PFSK-1 (cell line): ENCODE measurements at regions not wholly inside any gene's neighbourhood (a gene's known extent, or its start where the extent isn't known, plus 50 kb on each side); places are given as distances from the start of the nearest gene placed in this dataset.

Experiments used
- FOXP2 ChIP-seq: optimal IDR thresholded peaks from 2 replicates; pipeline ENCODE3; 2011; ENCODE audit warnings: borderline replicate concordance, control low read depth, inconsistent platforms; ENCODE audit not compliant: insufficient read depth; ENCODE audit errors: extremely low read length, extremely low read depth
- POLR2AphosphoS5 ChIP-seq: IDR thresholded peaks from 2 replicates; pipeline ENCODE4 v1.6.1; 2012; ENCODE audit warnings: low read depth, mild to moderate bottlenecking, control low read depth, low read length, moderate library complexity
- REST ChIP-seq, 2 experiments: IDR thresholded peaks; 2 replicates each; pipeline versions ENCODE4 v1.6.1 to v1.8.0; 2011 to 2012; ENCODE audit warnings: low read depth in 2 of 2, low read length in 2 of 2, control low read depth in 1 of 2, inconsistent platforms in 1 of 2, mild to moderate bottlenecking in 1 of 2, moderate library complexity in 1 of 2; ENCODE audit not compliant: insufficient read depth in 1 of 2
- SIN3A ChIP-seq: IDR thresholded peaks from 2 replicates; pipeline ENCODE4 v1.6.1; 2012; ENCODE audit warnings: mild to moderate bottlenecking, low read length, moderate library complexity, borderline replicate concordance; ENCODE audit not compliant: insufficient read depth
- TAF1 ChIP-seq: IDR thresholded peaks from 2 replicates; pipeline ENCODE4 v1.6.1; 2012; ENCODE audit warnings: low read length, control low read depth, borderline replicate concordance; ENCODE audit not compliant: insufficient read depth

DNA sequence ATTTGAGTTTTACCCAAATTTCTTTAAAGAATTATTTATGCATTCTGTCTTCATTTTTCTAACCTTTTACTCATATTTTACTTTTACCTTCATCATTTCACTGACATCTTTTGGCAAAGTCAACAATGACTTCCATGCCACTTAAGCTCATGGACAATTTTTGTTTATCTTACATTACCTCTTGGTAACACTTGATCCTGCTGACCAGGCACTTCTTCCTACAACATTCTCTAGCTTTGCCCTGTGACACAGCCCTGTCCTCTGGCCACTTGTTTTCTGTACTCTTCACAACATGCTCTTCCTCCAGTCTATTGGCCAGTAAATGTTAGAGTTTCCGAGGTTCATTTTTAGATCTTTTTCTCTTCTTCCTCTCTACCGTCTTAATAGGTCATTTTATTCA is 377.2 kb downstream of the SUCLA2 start:
- no peak for TF ChIP-seq REST (IDR thresholded peaks at IDR 0.05; ENCODE audit: insufficient read depth in 1 of 2, low read depth in 2 of 2, low read length in 2 of 2)
- TF ChIP-seq TAF1 = no peak
- TF ChIP-seq POLR2AphosphoS5 = no peak
- TF ChIP-seq SIN3A = no peak
- no peak for TF ChIP-seq FOXP2

DNA sequence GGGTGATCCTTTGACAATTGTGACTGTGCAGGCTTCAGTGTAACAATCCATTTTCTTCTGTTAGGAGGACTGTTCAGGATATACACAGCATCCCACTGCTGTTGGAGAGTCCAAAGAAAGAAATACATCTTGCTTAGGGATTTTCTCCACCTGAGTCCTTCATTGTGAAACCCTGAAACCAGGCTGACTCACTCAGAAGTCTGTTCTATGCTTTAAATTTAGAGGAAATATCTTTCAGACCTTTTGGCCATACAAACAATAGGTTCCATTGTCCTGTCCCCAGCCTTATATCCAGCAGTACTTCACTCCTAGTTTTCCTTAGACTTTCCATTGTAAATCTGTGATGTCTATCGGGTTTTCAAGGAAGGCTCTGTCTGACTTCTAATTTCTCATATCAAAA is 379.1 kb downstream of the SUCLA2 start:
- TF ChIP-seq SIN3A = no peak
- no peak for TF ChIP-seq POLR2AphosphoS5
- no peak for TF ChIP-seq TAF1
- TF ChIP-seq FOXP2 = no peak
- no peak for TF ChIP-seq REST (IDR thresholded peaks at IDR 0.05; ENCODE audit: insufficient read depth in 1 of 2, low read depth in 2 of 2, low read length in 2 of 2)

- no peak for TF ChIP-seq POLR2AphosphoS5
- no peak for TF ChIP-seq TAF1
- no peak for TF ChIP-seq FOXP2
- TF ChIP-seq SIN3A = no peak
- no peak for TF ChIP-seq REST (IDR thresholded peaks at IDR 0.05; ENCODE audit: insufficient read depth in 1 of 2, low read depth in 2 of 2, low read length in 2 of 2)
Observed at GRCh38 chr13:47611664-47612288, 389.3 kb downstream of the SUCLA2 start.

DNA sequence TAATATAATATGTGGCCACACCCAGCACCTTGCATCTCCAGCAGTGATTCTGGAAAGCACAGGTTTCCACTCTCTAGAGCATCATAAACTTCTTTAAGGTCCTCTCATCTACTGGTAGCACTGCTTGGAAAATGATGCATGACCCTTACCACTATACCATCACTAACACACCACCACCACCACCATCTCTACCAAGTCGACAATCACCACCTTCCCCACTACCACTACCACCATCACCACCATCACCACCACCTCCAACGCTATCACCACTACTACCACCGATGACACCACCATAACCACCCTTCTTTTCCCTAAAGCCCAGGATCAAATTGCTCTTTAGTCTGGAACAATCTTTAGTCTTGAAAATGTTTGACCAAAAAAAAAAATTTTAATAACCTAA is 390.4 kb downstream of the SUCLA2 start:
- TF ChIP-seq POLR2AphosphoS5 (no peak), SIN3A (no peak), FOXP2 (no peak), TAF1 (no peak), REST (IDR thresholded peaks at IDR 0.05; ENCODE audit: insufficient read depth in 1 of 2, low read depth in 2 of 2, low read length in 2 of 2) (no peak)

DNA sequence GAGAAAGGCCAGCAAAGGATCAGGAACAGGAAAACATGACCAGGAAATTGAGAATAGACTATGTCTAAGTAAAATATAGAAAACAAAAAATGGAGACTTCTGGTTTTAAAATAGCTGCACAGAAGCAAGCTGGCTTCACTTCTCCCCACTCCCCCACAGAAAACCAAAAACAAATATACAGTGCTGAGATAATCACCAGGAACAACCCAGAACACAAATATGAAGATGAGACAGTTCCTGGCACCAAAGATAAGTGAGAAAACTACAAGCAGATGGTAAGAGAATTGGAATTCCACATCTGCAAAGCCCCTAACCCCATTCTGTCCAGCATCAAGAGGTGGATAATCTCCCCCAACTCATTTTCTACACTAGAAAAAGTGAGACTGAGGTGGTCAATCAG is 397.7 kb downstream of the SUCLA2 start:
- no peak for TF ChIP-seq SIN3A
- no peak for TF ChIP-seq TAF1
- no peak for TF ChIP-seq POLR2AphosphoS5
- TF ChIP-seq FOXP2 = no peak
- TF ChIP-seq REST (IDR thresholded peaks at IDR 0.05; ENCODE audit: insufficient read depth in 1 of 2, low read depth in 2 of 2, low read length in 2 of 2) = no peak
